DND-41 (cell line): ENCODE measurements at regions not wholly inside any gene's neighbourhood (a gene's known extent, or its start where the extent isn't known, plus 50 kb on each side); places are given as distances from the start of the nearest gene placed in this dataset.
A peak's percentile ranks its signal among the peaks of the same experiment; 100 is the strongest.
"Not testable (repeated sequence)": the region's sequence is repeated elsewhere in the genome, so short reads cannot be mapped to it uniquely, and the experiment has no call there.

Experiments used
- ATAC-seq: fragments of 200-7000 bp; cut with Tn5 transposase; 3 replicates; pipeline ENCODE4 v1.9.1; 2021; ENCODE audit warnings: low read depth; ENCODE audit not compliant: insufficient read depth
- DNase-seq: peaks from one replicate; pipeline ENCODE4 v3.0.0-alpha.2; 2020
- H2AFZ ChIP-seq: 2 replicates; pipeline ENCODE4 v1.6.0; 2012; ENCODE audit warnings: low read depth, low read length
- H3K27ac ChIP-seq: 2 replicates; pipeline ENCODE4 v1.5.1; 2012; ENCODE audit warnings: low read length, inconsistent platforms
- H3K27me3 ChIP-seq: fragments of 200-600 bp; sonication (generic); 2 replicates; pipeline ENCODE4 v1.6.0; 2012; ENCODE audit warnings: low read length, mild to moderate bottlenecking, inconsistent platforms; ENCODE audit not compliant: insufficient read depth, poor library complexity
- H3K36me3 ChIP-seq: 2 replicates; pipeline ENCODE4 v1.5.1; 2012; ENCODE audit warnings: low read length, inconsistent platforms; ENCODE audit not compliant: insufficient read depth
- H3K4me1 ChIP-seq: 2 replicates; pipeline ENCODE4 v1.5.1; 2012; ENCODE audit warnings: mild to moderate bottlenecking, low read length; ENCODE audit not compliant: insufficient read depth
- H3K4me2 ChIP-seq: 2 replicates; pipeline ENCODE4 v1.6.0; 2012; ENCODE audit warnings: mild to moderate bottlenecking, moderate library complexity, low read length, inconsistent platforms; ENCODE audit not compliant: insufficient read depth
- H3K4me3 ChIP-seq, 2 experiments: fragments of 200-600 bp in 1 of 2; shearing (Covaris generic) in 1 of 2; 2 replicates each; pipeline ENCODE4 v1.5.1; 2012 to 2016; ENCODE audit warnings: inconsistent platforms in 2 of 2, low read length in 2 of 2, mild to moderate bottlenecking in 2 of 2, low read depth in 1 of 2, moderate library complexity in 1 of 2
- H3K79me2 ChIP-seq: 2 replicates; pipeline ENCODE4 v1.6.0; 2012; ENCODE audit warnings: low read length, inconsistent platforms; ENCODE audit not compliant: insufficient read depth
- H3K9ac ChIP-seq: 2 replicates; pipeline ENCODE4 v1.6.0; 2012; ENCODE audit warnings: low read depth, mild to moderate bottlenecking, inconsistent platforms, low read length, moderate library complexity
- H3K9me3 ChIP-seq: 2 replicates; pipeline ENCODE4 v1.5.1; 2012; ENCODE audit warnings: low read length, moderate library complexity, mild to moderate bottlenecking, inconsistent platforms; ENCODE audit not compliant: insufficient read depth, severe bottlenecking
- H4K20me1 ChIP-seq: 2 replicates; pipeline ENCODE4 v1.6.0; 2012; ENCODE audit warnings: low read length; ENCODE audit not compliant: insufficient read depth
- EZH2 ChIP-seq: IDR thresholded peaks from 3 replicates; pipeline ENCODE4 v1.6.1; 2012; ENCODE audit warnings: borderline replicate concordance, low read depth, mild to moderate bottlenecking, moderate library complexity, low read length, inconsistent platforms; ENCODE audit not compliant: severe bottlenecking
- TF ChIP-seq, protein P1 (sequence below): IDR thresholded peaks from 2 replicates; pipeline ENCODE4 v1.5.1; 2012; ENCODE audit warnings: borderline replicate concordance, low read length, moderate library complexity, mild to moderate bottlenecking; ENCODE audit not compliant: poor library complexity, severe bottlenecking; ENCODE audit errors: extremely low read depth

DNA sequence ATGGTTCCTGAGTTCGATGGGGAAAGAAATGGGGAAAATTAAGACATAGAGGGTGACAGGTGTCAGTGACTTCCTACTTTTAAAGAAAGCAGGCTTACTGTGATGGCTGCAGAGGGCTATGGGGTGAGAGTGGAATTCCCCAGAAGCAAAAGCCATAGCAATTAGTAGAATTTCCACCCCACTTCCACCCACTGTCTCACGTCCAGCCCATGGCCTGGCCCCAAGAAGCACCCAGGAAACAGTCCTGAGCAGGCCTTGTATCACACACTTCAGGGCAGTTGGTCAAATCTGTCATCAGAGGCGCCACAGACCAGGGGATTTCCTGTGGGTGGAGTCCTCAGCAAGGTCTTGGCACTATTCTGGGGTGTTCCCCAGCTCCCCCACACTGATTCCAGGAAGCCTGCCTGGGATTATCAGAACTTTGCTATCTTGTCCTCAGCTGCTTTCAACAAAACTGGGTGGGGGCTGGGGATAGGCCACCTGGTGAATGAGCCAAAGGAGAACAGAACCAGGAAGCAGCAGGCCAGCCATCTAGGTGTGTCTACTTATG lies 120.1 kb upstream of the CCND2 start:
- H3K27me3 ChIP-seq, result no peaks in the 10 kb centered on the region
- H3K4me3 ChIP-seq, result no peak overlapping the region
- no peaks in the 10 kb centered on the region for H3K79me2 ChIP-seq
- no peak overlapping the region for H3K27ac ChIP-seq
- H3K4me2 ChIP-seq, result no peak overlapping the region
- no peak overlapping the region; the same call in 1 of the 2 replicates for H2AFZ ChIP-seq
- H4K20me1 ChIP-seq, result no peaks in the 10 kb centered on the region
- H3K9ac ChIP-seq, result no peak overlapping the region
- no peaks in the 10 kb centered on the region for H3K9me3 ChIP-seq
- peak; percentile 72 for DNase-seq
- no peaks in the 10 kb centered on the region for H3K36me3 ChIP-seq
- TF ChIP-seq EZH2, result no peak
- TF ChIP-seq, protein P1, sequence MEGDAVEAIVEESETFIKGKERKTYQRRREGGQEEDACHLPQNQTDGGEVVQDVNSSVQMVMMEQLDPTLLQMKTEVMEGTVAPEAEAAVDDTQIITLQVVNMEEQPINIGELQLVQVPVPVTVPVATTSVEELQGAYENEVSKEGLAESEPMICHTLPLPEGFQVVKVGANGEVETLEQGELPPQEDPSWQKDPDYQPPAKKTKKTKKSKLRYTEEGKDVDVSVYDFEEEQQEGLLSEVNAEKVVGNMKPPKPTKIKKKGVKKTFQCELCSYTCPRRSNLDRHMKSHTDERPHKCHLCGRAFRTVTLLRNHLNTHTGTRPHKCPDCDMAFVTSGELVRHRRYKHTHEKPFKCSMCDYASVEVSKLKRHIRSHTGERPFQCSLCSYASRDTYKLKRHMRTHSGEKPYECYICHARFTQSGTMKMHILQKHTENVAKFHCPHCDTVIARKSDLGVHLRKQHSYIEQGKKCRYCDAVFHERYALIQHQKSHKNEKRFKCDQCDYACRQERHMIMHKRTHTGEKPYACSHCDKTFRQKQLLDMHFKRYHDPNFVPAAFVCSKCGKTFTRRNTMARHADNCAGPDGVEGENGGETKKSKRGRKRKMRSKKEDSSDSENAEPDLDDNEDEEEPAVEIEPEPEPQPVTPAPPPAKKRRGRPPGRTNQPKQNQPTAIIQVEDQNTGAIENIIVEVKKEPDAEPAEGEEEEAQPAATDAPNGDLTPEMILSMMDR, result no peak
- H3K4me1 ChIP-seq, result peaks cover 14% of the 10 kb centered on the region
- ATAC-seq, result peak; percentile 71

DNA sequence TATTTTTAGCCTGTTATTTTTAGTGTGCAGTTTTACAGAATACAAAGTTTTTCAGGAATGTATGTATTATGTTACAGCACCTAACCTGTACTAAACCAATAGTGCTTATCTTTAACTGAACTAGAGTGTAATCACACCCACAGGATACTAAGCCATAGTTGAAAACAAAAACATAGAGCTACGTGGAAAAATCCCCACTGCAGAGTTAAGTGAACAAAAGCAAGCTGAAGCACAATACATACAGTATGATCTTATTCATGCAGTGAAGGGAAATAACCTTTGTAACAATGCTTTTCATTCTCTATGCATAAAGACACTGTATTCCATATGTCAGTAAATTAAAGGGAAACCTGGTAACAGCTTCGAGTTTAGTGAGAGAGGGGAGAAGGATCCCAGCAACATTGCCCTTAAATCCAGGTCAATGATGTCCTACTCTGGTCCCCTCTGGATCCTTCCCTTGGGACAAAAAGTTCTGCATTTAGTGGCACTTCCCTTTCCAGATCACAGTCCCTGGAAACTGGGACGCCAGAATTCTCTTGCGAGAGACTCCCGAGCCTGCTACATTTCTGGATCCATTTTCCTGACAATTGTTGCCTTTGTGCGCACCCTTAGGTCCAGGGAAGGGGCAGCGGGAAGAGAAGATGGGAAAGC lies 121.3 kb upstream of the CCND2 start:
- H3K27me3 ChIP-seq, result no peaks in the 10 kb centered on the region
- DNase-seq, result no peak
- H3K4me1 ChIP-seq, result peaks cover 14% of the 10 kb centered on the region
- H2AFZ ChIP-seq, result no peak overlapping the region
- no peak overlapping the region for H3K27ac ChIP-seq
- H4K20me1 ChIP-seq, result no peaks in the 10 kb centered on the region
- ATAC-seq, result no peak
- TF ChIP-seq EZH2, result no peak
- TF ChIP-seq, protein P1, result no peak
- no peaks in the 10 kb centered on the region for H3K36me3 ChIP-seq
- no peak overlapping the region for H3K4me2 ChIP-seq
- no peaks in the 10 kb centered on the region for H3K9me3 ChIP-seq
- no peaks in the 10 kb centered on the region for H3K79me2 ChIP-seq
- H3K4me3 ChIP-seq, result no peak overlapping the region
- H3K9ac ChIP-seq, result no peak overlapping the region

DNA sequence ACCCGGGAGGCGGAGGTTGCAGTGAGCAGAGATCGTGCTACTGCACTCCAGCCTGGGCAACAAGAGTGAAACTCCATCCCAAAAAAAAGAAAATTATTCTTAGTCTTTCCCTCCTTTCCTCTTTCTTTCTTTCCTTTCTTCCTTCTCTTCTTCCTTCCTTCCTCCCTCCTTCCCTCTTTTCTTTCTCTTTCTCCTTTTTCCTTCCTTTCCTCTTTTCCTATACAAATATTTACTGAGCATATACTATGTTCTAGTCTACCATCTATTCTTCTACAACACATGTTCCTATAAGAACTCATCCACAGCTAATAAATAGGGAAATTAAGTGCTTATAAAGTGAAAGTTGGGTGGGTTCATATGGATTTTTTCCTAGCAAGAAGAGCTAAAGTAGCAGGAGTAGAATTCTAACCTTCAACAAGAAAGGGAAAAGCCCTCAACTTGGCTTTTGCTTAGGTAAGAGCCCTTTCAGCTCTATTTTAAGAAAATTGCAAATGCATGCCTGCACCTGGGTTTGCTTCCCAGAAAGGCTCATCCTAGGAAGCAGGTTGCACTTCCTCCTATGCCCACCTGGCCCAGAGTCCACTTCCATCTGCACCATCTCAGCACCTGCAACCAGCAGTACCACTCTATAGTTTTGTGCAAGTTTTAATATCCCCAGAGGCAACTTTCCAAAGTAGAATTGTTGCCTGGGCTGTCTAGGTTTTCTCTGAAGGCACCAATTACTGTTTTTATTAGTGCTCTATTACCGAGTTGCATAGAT lies 122.0 kb upstream of the CCND2 start:
- Histone ChIP-seq H3K27ac (no peak overlapping the region), H2AFZ (no peak overlapping the region), H3K9ac (no peak overlapping the region), H3K9me3 (no peaks in the 10 kb centered on the region), H3K4me1 (peaks cover 14% of the 10 kb centered on the region), H3K36me3 (no peaks in the 10 kb centered on the region), H3K4me2 (no peak overlapping the region), H3K27me3 (no peaks in the 10 kb centered on the region), H3K4me3 (no peak overlapping the region), H3K79me2 (no peaks in the 10 kb centered on the region), H4K20me1 (no peaks in the 10 kb centered on the region)
- ATAC-seq (no peak), DNase-seq (no peak)
- TF ChIP-seq, protein P1, result no peak
- no peak for TF ChIP-seq EZH2

DNA sequence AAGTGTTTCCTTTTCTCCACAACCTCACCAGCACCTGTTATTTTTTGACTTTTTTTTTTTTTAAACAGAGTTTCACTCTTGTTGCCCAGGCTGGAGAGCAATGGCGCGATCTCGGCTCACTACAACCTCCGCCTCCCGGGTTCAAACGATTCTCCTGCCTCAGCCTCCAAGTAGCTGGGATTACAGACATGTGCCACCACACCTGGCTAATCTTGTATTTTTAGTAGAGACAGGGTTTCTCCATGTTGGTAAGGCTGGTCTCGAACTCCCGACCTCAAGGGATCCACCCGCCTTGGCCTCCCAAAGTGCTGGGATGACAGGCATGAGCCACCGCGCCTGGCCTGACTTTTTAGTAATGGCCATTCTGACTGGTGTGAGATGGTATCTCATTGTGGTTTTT lies 123.2 kb upstream of the CCND2 start:
- not testable (repeated sequence) for H3K9ac ChIP-seq, H3K36me3 ChIP-seq, H3K27me3 ChIP-seq, H3K79me2 ChIP-seq, H2AFZ ChIP-seq, DNase-seq, H3K4me2 ChIP-seq, ATAC-seq, H4K20me1 ChIP-seq, H3K27ac ChIP-seq, H3K9me3 ChIP-seq, H3K4me3 ChIP-seq
- peaks cover 14% of the 10 kb centered on the region for H3K4me1 ChIP-seq
